HG03097 (cell line): ENCODE measurements at regions not wholly inside any gene's neighbourhood (a gene's known extent, or its start where the extent isn't known, plus 50 kb on each side); places are given as distances from the start of the nearest gene placed in this dataset.

Source experiments
- ATAC-seq: cut with Tn5 transposase; IDR thresholded peaks from one replicate; pipeline ENCODE4 v1.9.1; 2021; ENCODE audit not compliant: unreplicated experiment, low FRiP score

DNA sequence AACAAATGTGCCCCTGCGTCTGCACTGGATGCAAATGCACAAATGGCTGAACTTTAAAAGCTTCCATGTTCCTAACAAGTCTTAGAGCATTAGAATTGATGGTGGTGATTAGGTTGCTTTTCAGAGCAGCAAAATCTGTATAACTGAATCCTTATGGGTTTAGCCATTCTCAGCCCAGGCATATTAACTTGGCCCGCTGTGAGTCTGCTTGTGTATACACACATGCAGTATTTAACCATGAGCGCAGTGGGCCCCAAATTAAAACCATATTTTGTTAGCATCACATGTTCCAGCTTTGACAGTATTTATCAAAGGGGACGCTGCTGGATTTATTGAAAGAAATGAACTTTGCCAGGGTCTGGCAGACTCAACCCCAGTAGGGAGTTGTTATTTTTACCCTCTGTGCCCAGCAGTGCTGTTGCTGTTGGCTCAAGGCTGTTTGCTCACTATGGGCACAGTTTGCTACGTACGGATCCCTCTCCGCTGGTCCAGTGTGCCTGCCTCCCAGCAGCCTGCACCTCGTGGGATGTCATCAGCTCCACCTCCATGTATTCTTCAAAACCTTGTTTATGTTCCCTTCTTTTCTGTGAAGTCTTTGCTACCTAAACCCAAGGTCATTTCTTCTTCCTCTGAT is 144.7 kb downstream of the QRSL1 start:
- no peak for ATAC-seq

DNA sequence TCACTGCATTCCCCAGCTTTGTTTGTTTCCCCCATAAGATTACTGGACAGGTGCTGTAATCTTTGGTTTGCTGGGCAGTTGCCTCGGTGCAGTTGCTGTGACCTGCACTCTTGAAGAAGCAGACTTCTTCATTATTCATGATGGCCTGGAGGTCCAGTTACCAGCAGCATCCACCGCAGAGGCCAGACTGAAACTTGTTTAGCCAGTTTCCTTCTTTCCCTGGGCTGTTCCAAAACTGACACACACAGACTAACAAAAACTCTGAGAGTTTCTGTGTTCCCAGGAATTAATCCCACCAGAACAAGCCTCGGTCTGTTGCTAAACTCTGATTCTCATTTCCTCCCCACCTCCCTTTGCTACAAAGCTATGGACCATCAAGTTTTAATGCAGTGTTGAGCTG is 144.1 kb downstream of the QRSL1 start:
- ATAC-seq, result no peak

DNA sequence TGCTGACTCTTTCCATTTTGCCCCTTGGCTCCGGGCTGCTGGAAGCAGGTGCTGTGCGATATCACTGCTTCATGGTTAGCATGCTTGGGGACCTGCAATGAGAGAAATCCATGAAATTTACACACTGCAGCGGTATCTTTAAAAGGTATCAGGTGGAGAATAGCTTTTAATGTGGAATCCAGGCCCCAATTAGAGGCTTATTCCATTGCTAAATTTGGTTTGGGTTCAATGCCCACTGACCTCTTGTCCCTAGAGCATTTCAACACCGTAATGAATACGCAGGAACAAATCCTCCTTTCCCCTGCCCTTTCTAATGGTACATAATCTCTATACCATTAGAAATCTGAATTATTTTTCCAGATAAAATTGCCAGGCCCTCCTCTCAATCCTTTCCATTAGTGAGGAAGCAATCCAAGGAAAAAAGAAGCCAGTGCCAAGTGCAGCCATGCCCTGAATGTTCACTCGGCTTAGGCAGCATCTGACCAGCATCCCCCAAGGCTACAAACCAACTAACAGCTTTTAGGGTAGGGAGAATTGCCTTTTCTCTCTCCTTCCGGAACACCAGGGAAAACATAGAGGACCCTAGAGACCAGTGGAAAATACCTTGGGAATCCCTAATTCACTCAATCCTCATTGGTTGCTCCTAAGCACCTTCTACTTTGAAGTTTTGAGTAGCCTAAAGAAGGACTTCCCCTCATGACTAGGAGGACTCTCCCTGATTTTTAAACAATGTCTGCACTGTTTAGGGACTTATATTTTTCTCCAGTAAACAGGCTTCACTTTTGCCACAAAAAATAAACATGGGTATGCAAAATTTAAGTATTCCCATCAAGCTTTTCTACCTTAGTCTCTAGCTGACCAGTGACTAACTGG is 143.1 kb downstream of the QRSL1 start:
- ATAC-seq, result no peak

DNA sequence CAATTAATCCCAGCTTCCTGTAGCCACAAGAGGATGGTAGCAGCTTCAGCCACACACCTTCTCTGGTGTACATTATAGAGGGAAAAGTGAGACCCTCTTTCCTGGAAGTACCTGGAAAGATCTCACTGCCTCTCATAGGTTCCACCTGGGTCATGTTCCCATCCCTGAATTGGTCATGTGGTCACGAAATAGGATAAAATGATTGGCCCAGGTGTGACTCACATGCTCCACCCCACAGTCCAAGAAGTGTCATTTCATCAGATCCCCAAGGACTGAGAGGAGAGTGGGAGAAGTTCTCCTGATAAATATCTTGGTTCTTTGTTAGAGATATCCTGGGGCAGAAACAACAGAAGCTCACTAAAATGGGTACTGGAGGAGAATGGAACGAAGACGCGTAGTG is 142.4 kb downstream of the QRSL1 start:
- ATAC-seq, result no peak

DNA sequence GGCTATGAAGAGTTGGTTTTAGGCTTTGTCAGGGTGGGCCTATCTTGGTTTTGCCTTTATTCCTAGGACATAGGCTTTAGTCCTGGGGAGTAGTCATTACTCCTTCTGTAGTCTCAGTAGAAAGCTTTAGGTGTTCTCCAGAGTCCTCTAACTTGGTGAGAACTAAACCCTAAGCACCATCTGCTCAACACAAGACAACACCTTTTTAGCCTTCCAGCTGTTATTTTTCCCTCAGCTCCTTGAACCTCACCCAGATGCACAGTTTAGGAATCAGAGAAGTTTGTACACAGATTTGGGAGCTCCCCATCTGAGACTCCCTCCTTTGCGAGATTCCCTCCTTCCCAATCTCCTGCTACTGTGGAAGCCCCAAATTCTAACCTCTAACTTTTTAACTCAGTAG is 141.3 kb downstream of the QRSL1 start:
- ATAC-seq, result no peak

DNA sequence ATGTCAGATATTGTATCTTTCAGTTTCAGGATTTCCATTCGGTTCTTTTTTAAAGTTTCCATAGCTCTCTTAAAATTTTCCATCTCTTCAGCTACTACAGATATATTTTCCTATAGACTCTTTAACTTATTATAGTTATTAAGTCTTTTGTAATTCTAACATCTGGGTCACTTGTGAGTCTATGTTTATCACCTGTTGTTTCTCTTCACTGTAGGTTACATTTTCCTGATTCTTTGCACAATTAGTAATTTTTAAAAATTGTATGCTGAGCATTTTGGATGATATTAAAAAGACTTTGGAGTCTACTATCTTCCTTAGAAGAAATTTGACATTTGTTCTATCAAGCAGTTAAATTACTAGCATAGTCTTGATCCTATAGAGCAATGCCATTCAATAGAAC is 140.7 kb downstream of the QRSL1 start:
- no peak for ATAC-seq

DNA sequence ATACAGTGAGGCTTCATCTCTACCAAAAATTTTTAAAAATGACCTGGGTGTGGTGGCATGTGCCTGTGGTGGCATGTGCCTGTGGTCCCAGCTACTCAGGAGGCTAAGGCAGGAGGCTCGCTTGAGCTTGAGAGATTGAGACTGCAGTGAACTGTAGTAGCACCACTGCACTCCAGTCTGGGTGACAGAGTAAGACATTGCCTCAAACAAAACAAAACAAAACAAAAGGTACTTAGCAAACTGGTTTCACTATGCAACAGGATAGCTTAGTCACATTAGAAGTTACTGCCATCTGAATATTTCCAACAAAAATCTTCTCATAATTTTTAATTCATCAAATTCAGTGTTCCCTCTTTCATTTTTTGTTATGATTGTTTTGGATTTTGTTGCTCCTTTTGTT is 137.9 kb downstream of the QRSL1 start:
- ATAC-seq, result no peak

- ATAC-seq, result no peak
Observed at GRCh38 chr6:106766201-106766600, 136.8 kb downstream of the QRSL1 start.

GRCh38 chr6:106765496-106765895 is 136.1 kb downstream of the QRSL1 start:
- no peak for ATAC-seq

DNA sequence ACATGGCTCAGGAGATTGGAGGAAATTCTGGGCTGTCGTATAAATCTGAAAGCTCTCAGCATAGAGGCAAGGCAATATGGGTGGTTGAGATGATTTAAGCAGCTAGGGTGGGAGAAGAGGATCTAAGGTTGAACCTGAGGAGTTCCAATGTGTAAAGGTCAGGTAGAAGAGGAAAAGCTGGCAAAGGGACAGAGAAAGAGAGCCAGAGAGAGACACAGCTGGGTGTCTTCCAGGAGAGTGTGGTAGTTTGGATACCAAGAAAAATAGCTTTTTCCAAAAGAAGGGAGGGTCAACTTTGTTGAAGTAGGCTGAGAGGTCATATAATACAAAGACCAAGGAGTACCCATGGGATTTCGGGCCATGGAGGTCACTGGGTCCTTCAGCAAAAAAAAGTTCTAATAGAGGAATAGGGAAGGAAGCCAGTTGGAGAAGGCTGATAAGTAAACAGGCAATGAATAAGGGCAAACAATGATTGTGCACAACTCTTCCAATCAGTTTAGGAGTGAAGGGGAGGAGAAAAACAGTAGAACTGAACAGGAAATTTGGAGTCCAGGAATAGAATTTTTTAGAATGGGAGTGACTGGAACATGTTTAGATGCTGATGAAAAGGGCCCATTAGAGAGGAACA is 135.1 kb downstream of the QRSL1 start:
- no peak for ATAC-seq

- ATAC-seq, result no peak
Observed at GRCh38 chr6:106763361-106763760, 134.0 kb downstream of the QRSL1 start.

DNA sequence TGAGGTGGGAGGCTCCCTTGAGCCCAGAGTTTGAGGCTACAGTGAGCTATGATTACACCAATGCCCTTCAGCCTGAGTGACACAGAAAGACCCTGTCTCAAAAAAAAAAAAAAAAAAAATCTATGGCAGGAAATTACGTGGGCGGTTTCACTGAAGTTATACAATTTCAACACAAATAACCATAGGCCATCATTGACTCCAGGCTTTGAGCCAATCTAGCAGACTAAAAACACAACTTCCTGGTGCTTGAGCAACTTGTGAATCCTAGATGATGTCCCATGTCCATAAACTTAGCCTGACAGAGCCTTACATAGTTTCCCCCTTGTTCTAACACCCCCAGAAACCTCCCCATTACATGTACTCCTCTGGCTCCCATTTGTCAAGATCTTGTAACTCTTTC is 131.8 kb downstream of the QRSL1 start:
- ATAC-seq, result no peak

DNA sequence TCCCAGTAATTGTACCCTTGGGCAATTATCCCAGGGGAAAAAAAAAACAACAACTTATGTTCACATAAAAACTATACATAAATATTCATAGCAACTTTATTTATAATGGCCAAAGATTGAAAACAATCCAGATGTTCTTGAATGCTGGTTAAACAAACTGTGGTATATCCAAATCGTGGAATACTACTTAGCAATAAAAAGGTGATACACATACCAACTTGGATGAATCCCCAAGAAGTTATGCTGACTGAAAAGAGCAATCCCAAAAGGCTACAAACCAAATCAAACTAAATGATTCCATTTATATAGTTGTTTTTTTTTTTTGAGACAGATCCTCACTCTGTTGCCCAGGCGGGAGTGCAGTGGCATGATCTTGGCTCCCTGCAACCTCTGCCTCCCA is 129.7 kb downstream of the QRSL1 start:
- ATAC-seq, result no peak

DNA sequence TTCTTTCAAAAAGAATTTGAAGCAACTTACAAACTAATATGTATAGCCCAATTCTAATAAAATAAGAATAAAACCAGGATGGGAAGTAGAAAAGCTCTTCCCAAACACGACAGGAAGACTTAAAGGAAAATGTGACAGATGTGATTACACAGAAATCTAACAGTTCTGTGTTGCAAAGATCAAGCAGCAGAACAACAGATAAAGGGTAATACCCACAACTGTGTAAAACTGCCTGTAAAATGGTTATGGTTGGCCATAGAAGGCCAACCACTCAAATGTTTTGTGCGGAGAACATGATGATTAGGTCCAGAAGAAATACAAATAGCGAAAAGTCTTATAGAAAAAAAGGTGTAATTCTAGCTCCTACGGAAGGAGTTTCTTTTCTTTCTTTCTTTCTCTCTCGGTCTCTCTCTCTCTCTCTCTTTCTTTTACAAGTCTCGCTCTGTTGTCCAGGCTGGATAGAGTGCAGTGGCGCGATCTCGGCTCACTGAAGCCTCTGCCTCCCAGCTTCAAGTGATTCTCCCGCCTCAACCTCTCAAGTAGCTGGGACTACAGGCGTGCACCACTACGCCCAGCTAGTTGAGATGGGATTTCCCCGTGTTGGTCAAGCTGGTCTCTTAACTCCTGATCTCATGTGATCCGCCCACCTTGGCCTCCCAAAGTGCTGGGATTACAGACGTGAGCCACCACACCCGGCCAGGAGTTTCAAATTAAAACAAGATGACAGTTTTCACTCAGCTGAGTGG is 128.5 kb downstream of the QRSL1 start:
- no peak for ATAC-seq

DNA sequence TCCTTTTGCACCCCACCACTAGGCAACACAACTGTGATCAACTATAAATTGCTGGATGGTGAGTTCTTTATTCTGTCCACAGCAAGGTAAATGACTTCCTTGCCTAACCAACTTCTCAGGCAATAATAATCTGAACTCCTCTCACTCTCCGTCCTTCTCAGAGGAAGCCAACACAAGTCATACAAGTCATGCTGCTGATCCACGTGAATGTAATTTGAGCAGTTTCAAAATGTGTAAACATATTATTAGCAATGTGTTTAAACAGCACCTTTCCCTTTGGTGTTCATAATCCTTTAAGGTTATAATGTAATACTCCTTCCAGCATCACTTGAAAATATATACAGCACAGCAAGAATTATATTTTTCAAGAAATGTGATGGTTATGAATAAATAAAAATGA is 127.9 kb downstream of the QRSL1 start:
- no peak for ATAC-seq

- no peak for ATAC-seq
Observed at GRCh38 chr6:106754215-106754614, 124.8 kb downstream of the QRSL1 start.

DNA sequence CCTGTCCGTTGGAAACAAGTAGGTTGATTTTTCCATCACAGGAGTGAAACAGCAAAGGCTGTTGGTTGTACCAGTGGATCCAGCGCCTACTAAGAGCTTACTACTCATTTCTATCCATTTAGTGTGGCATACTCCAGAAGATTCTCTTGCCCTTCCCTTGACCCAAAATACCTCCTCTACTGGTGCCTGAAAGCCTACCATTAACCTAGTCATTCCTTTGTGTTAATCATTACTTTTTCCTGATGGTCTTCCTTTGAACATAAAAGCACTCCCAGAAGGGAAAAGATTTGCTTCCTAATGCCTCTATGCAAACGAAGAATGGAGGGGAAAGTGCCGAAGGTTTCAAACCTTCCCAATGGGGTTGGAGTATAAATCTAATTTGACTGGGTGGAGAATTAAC is 123.3 kb downstream of the QRSL1 start:
- no peak for ATAC-seq

DNA sequence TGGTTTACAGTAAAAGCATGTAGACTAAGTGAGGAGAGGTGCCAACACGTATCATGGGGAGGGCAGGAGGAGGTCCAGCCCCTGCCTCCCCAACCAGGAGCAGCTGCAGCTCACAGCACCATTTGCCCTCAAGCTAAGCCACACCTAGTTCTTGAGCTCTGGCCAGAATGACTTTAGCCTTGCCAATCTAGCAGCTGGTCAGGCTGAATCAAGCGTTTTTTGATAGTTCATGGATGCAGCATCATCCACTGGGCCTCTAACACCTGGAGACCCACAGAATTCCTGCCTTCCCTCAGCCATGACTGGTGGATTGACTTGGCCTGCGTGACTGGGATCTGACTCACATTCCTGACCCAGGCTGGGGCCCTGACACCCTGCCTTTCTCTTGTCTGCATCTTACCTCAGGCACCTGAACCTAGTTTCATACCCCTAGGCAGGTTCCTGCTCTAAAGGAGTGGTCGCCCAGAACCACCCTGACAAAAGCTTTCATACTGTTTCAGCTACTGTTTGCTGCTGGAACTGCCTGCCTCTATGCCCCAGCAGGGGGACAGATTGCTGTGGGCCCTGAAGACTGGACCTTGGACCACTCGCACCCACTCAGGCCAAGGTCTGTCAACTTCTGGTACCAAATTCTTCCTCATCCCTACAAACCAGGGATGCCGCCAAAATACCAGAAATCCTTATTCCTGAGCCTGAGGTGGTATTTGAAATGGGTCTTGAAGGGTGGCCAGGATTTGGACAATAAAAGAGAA is 122.3 kb downstream of the QRSL1 start:
- ATAC-seq, result no peak

DNA sequence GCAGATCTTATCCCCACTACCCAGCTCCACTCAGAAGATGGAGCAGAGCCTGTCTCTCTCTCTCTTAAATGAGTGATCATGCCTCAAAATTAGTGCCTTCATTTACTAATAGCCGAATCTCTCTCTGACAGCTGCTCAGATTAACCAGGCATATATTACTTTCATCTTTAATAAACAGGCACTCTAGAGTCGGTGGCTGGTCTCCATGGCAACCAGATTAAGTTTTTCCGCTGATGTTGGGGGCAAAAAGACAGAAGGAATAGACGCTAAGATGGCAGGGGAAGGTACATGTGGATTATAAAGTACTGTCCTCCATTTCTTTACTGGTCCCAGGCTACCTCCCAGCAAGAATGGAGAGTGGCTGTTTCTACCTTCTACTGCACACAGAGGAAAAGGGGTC is 121.6 kb downstream of the QRSL1 start:
- ATAC-seq, result no peak

GRCh38 chr6:106750142-106750918 is 121.0 kb downstream of the QRSL1 start:
- ATAC-seq, result no peak
